HEK293 (cell line): ENCODE measurements at regions not wholly inside any gene's neighbourhood (a gene's known extent, or its start where the extent isn't known, plus 50 kb on each side); places are given as distances from the start of the nearest gene placed in this dataset.

Experiments used
- CTCF ChIA-PET: fragments of 350-600 bp; formaldehyde crosslinking; extraction: SDS; loops from one replicate; lab custom pipeline; 2021; ENCODE audit warnings: antibody characterized with exemption; lab: Yijun Ruan, JAX
- POLR2A ChIA-PET: fragments of 300-600 bp; formaldehyde crosslinking; extraction: SDS; loops from one replicate; lab custom pipeline; 2020; ENCODE audit warnings: antibody characterized with exemption, inconsistent platforms; lab: Yijun Ruan, JAX
- H3K27ac ChIP-seq: fragments of 200-500 bp; sonication (Bioruptor generic); 2 replicates; pipeline ENCODE4 v1.5.1; 2014; ENCODE audit warnings: low read depth, low read length, control low read depth, inconsistent platforms; ENCODE audit errors: extremely low read depth
- H3K36me3 ChIP-seq, 2 experiments: fragments of 200-500 bp in 1 of 2; sonication (Bioruptor generic) in 1 of 2; 1 replicate in 1 of 2; 2 replicates in 1 of 2; pipeline ENCODE4 v1.5.1; 2014 to 2017; ENCODE audit warnings: inconsistent platforms in 2 of 2, low read length in 2 of 2; ENCODE audit not compliant: control insufficient read depth in 2 of 2, insufficient read depth in 1 of 2
- H3K4me1 ChIP-seq: fragments of 200-500 bp; sonication (Bioruptor generic); 2 replicates; pipeline ENCODE4 v1.5.1; 2014; ENCODE audit warnings: mild to moderate bottlenecking, low read length, inconsistent platforms; ENCODE audit not compliant: control insufficient read depth, insufficient read depth
- H3K4me3 ChIP-seq: 2 replicates; pipeline ENCODE4 v1.5.1; 2011; ENCODE audit warnings: low read depth, mild to moderate bottlenecking, control low read depth, low read length, moderate library complexity
- H3K9me3 ChIP-seq: fragments of 200-500 bp; sonication (Bioruptor generic); 2 replicates; pipeline ENCODE4 v1.5.1; 2014; ENCODE audit warnings: low read depth, low read length, inconsistent platforms; ENCODE audit not compliant: control insufficient read depth, insufficient read depth
- HOXA7 ChIP-seq: sonication (generic); formaldehyde crosslinking; IDR thresholded peaks from 2 replicates; pipeline ENCODE4 v1.8.1; 2022; ENCODE audit warnings: missing genetic modification reagents, borderline replicate concordance
- MYNN ChIP-seq: fragments of 450-650 bp; formaldehyde crosslinking; IDR thresholded peaks from 2 replicates; pipeline ENCODE4 v1.5.1; 2016; ENCODE audit warnings: missing biosample characterization, missing genetic modification characterization, borderline replicate concordance
- ZBTB6 ChIP-seq: fragments of 450-650 bp; formaldehyde crosslinking; IDR thresholded peaks from 2 replicates; pipeline ENCODE4 v1.5.1; 2017; ENCODE audit warnings: missing biosample characterization, missing genetic modification characterization
- ZNF280D ChIP-seq: fragments of 450-650 bp; formaldehyde crosslinking; IDR thresholded peaks from 2 replicates; pipeline ENCODE4 v1.5.1; 2016; ENCODE audit warnings: missing biosample characterization, missing genetic modification characterization
- ZNF394 ChIP-seq: fragments of 450-650 bp; formaldehyde crosslinking; IDR thresholded peaks from 2 replicates; pipeline ENCODE4 v1.5.1; 2016; ENCODE audit warnings: missing biosample characterization, missing genetic modification characterization, mild to moderate bottlenecking, moderate library complexity, borderline replicate concordance
- ZNF513 ChIP-seq: fragments of 450-650 bp; IDR thresholded peaks from 2 replicates; pipeline ENCODE4 v1.5.1; 2018; ENCODE audit warnings: missing biosample characterization, missing genetic modification characterization
- ZNF560 ChIP-seq: fragments of 450-650 bp; formaldehyde crosslinking; IDR thresholded peaks from 2 replicates; pipeline ENCODE4 v1.5.1; 2017; ENCODE audit warnings: missing biosample characterization, missing genetic modification characterization, borderline replicate concordance
- ZNF610 ChIP-seq: fragments of 450-650 bp; formaldehyde crosslinking; IDR thresholded peaks from 2 replicates; pipeline ENCODE4 v1.5.1; 2016; ENCODE audit warnings: missing biosample characterization, missing genetic modification characterization, borderline replicate concordance
- ZNF701 ChIP-seq: fragments of 450-650 bp; formaldehyde crosslinking; IDR thresholded peaks from 2 replicates; pipeline ENCODE4 v1.5.1; 2016; ENCODE audit warnings: missing biosample characterization, missing genetic modification characterization

DNA sequence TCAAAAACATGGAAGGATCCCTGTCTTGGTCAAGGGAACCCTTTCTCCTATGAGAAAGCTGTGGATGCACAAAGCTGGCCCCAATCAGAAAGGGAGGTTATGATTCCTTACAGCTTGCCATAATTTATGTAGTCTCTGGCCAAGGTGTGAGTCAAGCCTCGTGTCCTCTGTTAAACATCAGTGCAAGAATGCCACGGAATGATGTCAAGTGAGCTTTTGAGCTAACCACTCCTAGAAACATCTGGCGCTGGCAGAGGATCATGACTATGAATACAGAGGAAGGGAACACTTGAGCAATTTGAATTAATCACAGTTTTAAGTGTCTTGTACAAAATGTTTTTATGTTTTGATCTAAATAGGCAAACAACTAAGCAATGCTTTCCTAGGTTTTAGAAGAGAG is 51.5 kb upstream of the RAP2C start (continued):
- TF ChIP-seq ZNF280D (no peak), HOXA7 (CRISPR knock-in tag) (no peak)

DNA sequence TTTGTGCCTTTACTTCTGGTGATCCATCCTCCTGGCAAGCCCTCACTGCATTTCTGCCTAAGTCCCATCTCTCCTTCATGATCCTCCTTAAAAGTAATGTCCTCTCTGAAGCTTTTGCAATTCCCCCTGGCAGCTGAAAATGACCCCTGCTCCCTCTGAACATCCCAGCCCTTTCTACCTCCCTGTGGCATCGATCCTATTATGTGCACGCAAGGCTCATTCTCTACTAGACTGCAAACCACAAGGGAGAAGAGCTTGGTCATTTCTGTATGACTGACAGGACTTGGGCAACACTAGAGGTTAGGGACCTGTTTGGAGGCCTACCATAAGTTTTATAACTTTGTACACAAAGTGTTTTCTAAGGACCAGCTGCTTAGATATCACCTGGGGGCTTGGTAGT is 50.8 kb upstream of the RAP2C start:
- H3K27ac ChIP-seq = no peak overlapping the region
- H3K4me3 ChIP-seq = no peak overlapping the region
- H3K9me3 ChIP-seq = no peaks in the 10 kb centered on the region
- H3K4me1 ChIP-seq = no peaks in the 10 kb centered on the region
- ChIA-PET POLR2A (interaction anchor here (0.6 kb wide), 1 partner anchor 928 kb away, joined by 3 read pairs; no protein-coding TSS in a partner anchor), CTCF (interaction anchor here (0.6 to 4.1 kb wide), 2 partner anchors 23 to 412 kb away, joined by 3 to 19 read pairs; no protein-coding TSS in a partner anchor)
- TF ChIP-seq ZNF394 (tag by site-specific recombination) (no peak), MYNN (tag by site-specific recombination) (no peak), ZNF560 (tag by site-specific recombination) (no peak), ZNF610 (tag by site-specific recombination) (no peak), ZBTB6 (tag by site-specific recombination) (no peak), ZNF513 (tag by site-specific recombination) (no peak), ZNF701 (tag by site-specific recombination) (no peak)
- no peaks in the 10 kb centered on the region for H3K36me3 ChIP-seq
